Loucy (cell line): ENCODE measurements at regions not wholly inside any gene's neighbourhood (a gene's known extent, or its start where the extent isn't known, plus 50 kb on each side); places are given as distances from the start of the nearest gene placed in this dataset.
"Not testable (repeated sequence)": the region's sequence is repeated elsewhere in the genome, so short reads cannot be mapped to it uniquely, and the experiment has no call there.

Experiments
- CTCF ChIP-seq: fragments of 200-600 bp; sonication (generic); conservative IDR thresholded peaks from 2 replicates; pipeline ENCODE4 v1.5.1; 2014; ENCODE audit warnings: mild to moderate bottlenecking, antibody characterized with exemption, low read length
- EZH2phosphoT487 ChIP-seq: fragments of 200-600 bp; IDR thresholded peaks from 2 replicates; pipeline ENCODE4 v1.6.1; 2018; ENCODE audit warnings: antibody characterized with exemption, mild to moderate bottlenecking, moderate library complexity, borderline replicate concordance

GRCh38 chr5:53268241-53268640 is 158.7 kb upstream of the MOCS2 start:
- TF ChIP-seq CTCF, EZH2phosphoT487: not testable (repeated sequence)
